ENCODE measurements at regions not wholly inside any gene's neighbourhood (a gene's known extent, or its start where the extent isn't known, plus 50 kb on each side); places are given as distances from the start of the nearest gene placed in this dataset.

DNA sequence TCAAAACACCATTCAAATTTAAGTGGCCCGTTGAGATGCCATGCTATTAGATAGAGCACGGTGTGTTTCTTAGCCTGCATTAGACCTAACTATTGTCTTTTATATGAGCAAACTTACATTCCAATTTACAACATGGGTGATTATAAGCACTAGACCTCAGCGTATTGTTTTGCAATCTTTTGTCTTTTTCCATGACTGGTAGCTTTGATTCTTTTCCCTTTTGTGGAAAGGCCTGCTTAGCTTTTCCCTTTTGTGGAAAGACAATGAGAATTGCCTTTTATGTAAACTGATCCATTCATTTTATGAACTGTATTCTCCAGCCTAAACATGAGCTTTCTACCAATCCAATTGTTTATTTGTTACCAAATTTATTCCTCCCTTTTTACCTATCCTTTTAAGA lies 823.1 kb downstream of the CCSER2 start:
- no peak for DNase-seq

DNA sequence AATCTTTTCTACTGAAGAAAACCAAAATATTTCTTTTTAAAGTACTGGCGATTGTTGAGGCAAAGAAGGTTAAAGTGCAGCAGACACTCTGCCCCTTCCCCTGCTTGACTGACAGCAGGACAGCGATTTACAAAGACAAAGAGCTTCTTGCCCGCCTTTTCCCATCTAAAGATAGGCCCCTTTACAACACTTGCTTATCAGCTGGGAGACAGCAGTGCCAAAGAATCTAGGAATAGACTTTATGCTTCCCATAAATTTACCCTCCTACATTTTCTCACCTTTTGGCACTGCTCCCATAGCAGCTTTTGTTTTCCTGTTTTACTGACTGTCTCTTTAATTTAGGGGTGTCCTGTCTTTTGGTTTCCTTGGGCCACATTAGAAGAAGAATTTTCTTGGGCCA lies 824.1 kb downstream of the CCSER2 start:
- DNase-seq, result no peak

DNA sequence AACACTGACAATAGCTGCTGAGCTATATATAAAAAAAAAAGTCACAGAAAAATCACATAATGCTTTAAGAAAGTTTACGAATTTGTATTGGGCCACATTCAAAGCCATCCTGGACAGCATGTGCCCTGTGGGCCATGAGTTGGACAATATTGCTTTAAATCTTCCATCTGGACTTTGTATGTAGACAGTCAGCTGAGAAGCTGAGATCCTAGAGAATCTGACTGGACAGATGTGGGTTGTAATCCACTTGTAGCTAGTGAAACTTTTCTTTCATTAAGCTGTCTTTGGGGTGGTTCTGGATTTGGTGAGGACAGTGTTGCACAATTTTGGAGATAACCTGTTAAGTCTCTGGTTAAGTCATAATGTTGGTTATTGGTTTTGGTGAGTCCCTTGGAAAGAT lies 824.5 kb downstream of the CCSER2 start:
- DNase-seq, result no peak

DNA sequence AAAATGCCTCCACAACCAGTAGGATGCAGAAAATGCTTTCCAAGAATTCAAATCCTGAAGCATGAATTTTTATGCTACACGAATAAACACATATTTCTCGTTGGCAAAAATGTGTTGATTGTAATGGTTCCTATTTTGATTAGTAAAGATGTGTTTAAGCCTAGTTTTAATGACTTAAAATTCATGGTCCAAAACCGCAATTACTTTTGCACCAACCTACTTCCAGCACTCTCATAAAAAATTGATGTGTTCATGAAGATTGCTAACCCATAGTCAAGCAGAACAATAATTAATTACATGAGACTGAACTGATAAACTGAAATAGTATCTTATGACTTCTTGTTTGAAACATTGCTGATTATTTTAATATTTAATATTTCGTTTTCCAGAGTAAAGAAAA lies 828.8 kb downstream of the CCSER2 start:
- DNase-seq, result no peak

DNA sequence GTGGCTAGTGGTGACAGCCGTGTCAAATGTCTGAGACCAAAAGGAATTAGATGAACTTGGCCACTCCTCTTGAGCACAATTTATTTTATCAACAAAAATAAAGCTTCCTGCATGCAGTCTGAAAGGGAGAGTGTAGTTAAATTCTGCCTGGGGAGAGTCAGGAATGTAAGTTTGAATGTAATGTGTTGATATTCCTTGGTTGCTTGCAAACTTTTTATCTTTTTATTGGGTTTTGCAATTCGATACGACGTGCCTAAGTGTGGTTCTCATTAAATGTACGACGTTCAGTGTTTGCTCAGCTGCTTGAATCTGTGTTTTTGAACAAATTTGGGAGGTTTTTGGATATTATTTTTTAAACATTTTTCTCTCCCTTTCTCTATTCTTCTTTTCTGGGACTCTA lies 839.9 kb downstream of the CCSER2 start:
- no peak for DNase-seq

DNA sequence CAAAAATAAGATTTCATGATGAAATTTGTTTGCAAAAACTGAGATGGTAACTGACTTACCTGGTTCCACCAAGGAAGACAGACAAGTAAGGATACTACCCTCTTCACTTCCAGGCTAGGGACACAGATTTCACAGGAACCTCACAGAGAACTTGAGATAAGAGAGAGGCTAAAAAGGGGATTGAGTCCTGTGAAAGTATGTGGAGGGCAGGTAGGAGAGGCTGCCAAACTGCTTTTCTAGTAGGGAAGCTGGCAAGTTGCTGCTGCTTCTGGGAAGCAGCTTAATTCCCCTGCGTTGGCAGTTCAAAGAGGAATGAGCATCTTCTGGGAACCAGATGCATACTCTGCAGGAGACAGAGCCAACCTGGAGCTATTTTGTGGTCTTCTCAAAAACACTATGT lies 841.6 kb downstream of the CCSER2 start:
- no peak for DNase-seq

DNA sequence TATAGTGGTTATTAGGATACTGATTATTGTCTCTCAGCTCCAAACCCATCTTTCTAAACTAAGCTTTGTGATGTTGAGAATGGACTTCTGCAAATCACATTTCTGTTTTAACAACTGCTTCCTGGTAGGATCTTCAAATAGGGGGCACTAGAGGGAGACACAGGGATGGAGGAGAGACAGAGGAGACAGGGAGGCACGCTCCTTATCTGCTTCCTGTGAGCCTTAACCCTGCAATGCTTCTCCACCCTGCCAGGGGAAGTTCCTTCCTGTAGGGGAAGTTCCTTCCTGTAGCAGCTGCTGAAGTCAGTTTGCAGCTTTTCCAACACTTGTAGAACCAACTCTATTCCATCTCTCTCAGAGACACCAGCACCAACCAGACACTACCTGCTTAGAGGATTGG lies 847.2 kb downstream of the CCSER2 start:
- no peak for DNase-seq

DNA sequence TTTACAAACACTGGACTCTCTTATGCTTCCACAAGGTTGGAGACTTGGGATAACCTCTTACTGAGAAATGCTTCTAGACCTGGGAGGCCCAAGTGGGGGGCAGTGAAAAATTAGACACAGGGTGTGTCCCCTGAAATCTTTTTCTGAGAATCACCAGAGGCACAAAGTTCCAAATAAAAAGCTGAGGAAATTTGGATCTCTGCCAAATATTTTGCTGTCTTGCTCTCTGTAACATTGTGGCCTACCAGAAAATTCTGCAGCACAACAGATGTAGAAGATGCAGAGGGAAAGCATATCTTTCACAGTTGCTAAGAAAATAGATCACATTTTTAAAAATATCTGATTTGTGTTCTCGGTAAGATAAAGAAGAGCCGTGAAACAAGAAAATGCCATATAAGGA lies 849.4 kb downstream of the CCSER2 start:
- DNase-seq, result no peak

DNA sequence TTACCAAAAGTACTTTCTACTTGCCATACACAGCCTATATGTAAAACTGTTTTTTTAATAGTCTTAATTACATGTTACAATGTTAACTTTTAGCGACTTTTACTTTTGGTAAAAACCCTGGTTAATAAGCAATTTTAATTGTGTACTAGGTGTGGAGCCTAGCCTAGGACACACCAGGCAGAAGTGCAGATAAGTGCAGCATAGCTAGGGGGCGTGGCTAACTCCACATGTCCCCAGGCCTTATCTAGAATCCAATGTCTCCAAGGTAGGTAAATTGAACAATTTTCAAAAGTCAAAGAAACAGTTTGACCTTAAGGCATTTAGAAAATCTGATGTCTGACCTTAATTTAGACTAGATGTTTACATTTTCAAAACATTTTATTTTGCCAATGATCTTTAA lies 858.7 kb downstream of the CCSER2 start:
- DNase-seq, result no peak

DNA sequence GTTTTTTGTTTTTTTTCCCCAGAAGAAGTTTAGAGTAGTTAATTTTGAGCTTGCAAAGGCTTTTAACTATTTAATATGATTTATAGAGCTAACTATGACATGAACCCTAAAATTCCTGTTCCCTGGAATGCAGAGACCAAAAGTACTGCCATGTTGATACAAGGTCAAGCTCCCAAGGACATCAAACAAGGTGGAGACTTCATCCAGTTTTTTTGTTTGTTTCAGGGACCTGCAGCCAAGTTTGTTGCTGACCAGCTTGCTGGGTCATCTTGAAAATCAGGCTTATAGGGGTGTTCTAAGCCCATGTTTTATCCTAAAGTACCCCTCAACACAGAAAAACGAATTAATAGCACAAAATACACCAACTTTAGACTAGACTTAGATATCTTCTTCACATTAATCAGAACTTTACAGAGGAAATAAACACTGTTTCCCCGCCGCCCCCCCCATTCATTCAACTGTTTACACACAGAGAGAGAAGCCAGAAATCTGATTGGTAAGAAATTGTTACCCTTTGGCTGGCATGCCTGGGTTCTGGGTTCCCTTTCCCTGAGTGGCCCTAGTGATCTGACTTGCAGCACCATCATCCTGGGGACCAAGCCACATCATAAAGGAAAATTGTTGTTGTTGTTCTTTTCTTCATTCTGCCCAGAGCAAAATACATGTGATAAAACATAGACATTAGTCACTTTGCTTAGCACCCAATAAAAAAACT lies 860.5 kb downstream of the CCSER2 start:
- DNase-seq, result no peak

DNA sequence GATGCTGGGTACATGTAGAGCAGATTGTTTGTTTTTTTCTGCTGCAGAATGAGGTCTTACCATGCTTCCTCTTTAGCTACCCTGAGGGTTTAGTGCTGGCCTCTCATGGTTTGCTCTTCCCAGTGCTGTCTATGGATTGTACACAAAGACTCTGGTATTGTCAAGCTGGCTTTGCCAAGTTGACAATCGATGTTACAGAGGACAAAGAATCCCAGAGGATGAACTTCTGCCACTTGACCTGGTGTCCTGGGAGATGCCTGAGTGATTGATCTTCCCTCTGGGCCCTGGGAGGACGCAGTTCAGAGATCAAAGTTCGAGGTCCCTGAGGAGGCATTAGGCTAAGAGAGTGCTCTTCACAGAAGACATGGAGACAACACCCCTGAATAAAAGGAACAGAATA lies 865.4 kb downstream of the CCSER2 start:
- no peak for DNase-seq

DNA sequence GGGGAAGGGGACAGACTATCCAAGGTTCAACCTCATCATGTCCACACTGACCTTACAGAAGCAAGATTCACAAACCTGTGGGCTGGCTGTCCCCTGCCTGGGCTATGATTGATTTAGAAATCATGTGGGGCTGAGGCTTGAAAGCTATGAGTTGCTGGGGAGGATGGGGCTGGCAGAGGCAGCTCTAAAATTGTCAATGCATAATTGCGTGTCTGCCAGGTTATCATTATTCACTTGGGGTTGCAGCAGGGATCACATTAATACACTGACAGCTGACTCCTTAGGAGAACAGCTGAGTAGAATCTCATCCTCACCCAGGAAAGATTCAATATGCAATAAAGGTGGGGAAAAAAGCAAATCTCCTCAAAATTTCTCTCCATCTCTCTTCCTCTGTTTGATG lies 866.3 kb downstream of the CCSER2 start:
- no peak for DNase-seq

DNA sequence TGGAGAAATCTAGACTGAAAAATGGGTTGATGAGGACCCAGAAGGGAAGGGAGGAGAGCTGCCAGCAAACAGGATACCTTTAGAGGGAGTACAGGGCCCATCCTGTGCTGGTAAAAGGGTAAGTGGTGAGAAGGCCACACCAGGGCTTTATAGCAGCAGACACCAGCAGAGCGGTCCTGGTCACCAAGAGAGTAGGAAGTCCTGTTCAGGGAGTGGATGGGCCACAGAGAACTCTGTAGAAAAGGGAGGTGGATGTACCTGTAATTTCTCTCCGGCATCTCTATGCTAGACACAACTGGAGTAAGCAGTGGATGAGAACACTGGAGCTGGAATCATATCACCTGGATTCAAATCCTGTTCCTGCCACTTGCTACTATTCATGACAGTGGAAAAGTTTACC lies 867.2 kb downstream of the CCSER2 start:
- DNase-seq, result no peak

DNA sequence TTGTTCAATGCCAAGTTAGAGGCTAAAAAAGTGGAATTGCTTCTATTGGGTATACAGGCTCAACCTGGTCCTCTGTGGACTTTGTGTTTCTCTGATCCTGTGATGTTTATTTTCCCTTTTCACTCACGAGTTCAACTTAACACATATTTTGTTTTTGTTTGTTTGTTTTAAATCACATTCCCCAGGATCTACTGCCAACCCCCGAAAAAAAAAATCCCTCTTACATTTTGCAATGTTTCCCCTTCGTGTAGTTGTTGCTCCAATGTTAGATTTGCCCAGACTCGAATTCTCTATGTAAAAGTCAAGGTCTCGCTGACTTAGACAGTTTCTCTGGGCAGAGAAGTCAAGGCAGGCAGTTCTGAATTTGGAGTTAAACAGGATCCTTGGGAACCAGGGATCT lies 876.4 kb downstream of the CCSER2 start:
- DNase-seq, result no peak

DNA sequence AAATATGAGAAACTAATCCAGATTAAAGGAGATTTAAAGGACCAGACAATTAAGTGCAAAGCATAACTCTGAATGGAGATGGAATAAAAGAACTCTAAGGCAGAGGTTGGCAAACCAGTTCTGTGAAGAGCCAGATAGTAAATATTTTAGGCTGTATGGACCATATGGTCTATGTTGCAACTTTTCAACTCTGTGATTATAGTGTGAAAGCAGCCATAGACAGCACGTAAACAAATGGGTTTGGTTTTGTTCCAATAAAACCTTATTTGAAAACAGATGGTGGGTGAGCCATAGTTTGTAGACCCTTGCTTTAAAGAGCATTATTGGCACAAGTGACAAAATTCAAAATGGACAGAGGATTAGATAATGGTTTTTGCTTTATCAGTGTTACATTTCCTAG lies 884.1 kb downstream of the CCSER2 start:
- DNase-seq, result no peak

DNA sequence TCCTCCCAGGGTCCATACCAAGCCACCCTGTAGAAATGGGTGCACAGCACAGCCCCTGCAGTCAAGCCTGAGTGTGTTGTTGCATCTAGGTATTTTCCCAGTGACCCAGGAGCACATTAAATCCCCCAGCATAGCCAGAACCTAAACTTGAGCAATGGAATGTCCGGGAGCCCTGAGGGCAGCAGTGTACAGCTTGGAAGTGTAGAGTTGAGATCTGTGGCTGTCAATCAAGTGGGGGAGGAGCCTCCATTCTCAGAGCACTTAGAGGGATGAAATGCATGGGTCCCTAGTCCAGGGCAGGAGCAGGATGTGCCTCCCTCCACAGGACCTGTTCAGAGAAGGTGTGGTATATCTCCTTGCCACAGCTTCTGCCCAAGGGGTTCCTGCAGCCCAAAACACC lies 885.1 kb downstream of the CCSER2 start:
- DNase-seq, result no peak

DNA sequence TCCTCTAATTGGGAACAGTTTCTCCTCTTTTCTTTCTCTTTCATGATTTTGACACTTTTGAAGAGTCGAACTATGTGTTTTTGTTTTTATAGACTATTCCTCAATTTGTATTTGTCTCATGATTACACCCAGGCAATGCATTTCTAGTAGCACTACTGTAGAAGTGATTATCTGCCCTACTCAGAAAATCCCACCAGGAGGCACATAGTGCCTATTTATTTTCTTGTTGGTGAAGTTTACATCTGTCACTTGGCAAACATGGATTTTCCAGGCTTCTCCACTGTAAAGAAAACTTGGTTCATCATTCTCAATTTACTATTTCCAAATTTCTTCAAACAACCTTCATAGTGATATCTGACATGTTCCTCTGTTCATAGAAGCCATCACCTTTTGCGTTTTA lies 893.9 kb downstream of the CCSER2 start:
- DNase-seq, result no peak

DNA sequence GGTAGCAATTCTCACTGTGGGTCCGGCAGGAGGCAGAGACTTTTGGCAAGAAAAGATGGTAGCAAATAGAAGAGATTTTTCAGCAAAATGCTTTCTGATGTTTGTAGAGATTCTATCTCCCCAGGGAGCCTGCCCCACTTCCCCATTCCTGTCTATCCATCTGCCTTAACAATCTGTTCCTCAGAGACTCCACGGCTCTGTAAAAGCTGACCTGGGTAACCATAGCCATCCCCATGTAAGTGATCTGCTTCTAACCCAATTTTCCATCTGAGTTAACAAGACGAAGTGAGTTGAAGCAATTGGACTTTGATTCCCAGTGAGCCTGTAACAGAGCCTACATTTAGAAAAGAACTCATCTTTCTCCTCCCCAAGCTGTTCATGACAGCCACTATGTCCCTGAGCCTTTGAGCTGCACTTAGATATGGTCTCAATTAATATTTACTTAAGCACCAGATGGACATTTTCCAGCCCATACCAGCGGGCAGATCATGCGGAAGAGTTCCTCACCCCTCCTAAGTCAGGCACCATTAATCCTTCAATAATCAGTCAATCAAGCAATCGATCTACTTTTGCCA lies 896.1 kb downstream of the CCSER2 start:
- no peak for DNase-seq

DNA sequence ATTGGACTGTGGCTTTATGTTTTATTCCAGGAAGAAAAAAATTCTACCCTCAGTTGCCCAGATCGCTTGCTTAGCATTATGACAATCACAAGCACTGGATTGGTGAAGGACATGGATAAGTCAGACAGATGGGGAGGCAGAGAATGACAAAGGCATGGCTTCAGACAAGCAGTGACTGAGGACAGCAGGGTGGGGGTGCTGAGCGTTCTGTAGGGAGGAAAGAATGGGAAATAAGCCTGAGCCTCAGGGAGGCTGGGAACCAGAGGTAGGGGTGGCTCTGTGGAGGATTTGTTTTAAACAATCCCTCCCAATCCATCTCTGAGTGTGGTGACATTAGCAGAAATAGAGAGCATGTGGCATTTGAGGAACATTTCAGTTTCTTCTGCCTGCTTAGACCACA lies 896.9 kb downstream of the CCSER2 start:
- DNase-seq, result no peak

DNA sequence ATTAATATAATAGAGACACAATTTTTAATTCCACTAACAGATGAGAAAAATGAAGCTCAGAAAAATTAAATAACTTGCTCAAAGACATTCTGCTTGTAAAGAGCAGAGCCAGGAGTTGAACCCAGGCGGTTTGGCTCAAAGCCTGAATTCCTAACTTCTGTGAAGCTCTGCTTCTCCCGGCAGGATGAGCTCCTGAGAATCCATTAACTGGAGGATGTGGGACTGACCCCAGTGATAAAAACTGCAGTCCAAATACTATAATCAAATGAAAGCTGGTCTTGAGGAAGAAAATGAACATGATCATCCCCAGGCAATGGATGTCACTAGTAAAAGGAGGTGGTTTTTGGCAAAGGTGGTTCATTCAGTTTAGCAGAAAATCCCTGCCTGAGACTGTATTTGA lies 898.2 kb downstream of the CCSER2 start:
- no peak for DNase-seq

DNA sequence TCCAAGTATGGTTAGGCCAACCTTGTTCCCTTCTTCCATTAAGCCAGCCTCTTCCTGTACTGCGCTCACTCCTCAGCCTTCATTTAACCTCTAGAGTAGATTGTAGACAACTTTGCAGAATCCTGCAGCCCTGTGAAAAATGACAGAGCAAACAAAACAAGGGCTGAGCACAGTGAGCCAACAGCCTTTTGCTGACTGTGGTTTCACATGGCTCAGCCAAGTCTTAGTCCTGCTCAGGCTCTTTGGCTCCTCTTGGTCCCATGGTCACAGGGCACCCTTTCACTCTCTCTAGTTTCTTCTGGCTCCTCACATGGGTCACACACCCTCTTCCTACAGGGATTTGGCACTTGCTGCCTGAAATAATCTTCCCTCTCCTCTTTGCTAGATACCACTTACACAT lies 900.3 kb downstream of the CCSER2 start:
- no peak for DNase-seq

DNA sequence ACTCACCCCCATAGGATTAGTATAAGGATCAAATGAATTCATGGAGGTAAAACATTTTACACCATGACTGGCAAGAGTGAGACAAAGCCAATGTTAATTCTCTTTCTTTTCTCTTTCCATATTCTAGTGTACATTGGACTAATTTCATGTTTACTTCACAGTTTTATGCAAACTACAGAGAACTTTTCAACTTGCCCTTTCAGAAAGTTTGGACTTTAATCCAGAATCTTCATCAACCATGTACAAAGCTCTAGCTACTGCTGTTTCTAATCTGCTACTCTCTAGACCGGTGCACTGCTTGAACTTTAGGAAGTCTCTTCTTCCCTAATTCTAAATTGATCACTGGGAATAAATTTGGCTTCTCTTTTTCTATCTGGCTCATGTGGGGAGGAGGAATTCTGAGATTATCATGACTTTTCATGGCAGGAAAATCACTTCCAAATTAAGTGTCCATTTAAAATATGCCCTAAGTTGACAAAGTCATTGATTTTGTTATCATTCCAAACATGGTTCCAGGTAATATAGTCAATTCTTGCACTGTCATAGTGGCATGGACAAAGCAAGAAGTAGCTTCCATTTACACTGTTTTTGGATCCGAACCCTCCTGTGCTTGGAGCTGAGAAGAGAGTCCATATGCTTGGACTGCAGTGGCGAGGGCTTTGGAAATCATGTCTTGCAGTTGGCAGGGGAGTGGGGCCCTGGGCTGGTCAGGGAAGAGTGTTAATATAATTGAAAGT lies 903.3 kb downstream of the CCSER2 start:
- DNase-seq, result no peak

DNA sequence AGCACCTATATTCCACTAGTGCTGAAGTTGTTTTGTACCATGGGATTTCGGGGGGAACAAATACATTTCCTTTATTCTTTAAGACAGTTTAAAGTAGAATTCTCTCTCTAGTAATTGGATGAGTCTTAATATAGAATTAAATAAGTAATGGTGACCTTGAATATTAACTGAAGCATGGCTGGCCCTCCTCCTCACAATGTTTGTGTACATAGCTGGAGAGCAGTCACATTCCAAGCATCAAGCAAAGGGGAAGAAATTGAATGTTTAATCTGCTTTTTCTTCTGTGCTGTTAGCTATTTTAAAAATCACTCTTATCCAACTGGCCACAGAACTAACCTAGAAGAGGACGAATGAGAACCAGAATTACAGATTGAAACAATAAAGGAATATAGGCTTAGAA lies 906.9 kb downstream of the CCSER2 start:
- no peak for DNase-seq

DNA sequence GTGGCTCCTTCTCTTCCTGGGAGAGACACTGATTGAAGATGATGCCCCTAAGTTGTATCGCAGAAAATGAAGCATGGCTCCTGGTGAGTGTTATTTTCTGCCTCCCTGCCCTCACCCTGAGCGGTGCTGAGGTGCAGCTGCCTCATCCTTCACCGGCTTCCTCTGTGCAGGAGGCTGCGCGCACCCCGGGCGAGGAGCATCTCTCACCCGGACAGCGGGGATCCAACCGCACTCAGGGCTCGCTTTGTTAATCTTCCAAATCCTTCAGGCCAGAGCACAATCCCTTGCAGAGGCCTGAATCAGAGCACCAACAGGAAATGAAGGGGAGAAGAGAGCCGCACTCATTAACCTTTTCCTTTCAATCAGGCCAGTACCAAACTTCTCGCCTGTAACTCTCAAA lies 910.3 kb downstream of the CCSER2 start:
- no peak for DNase-seq

DNA sequence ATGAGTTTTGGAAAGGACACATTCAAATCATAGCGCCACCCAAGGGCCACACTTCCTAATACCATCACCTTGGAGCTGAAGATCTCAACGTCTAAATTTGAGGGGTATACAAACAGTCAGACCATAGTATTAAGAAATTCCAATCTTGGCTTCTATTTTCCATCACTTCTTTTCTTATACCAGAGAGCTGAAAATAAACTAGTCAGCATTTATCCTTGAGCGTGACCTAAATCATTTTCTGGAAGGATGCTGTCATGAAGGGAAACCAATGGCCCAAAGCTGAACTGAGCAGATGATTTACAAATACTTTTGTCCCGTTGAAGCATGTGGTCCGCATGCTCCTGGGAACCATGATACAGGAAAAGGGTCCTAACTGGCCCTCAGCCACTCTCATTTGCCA lies 921.9 kb downstream of the CCSER2 start:
- no peak for DNase-seq

Measured in activated CD4-positive, alpha-beta T cell treated with anti-CD3 and anti-CD28 coated beads, Interleukin-2, Interleukin-6, amounts not matched to agents 100 ng/mL and 50 ng/mL, durations not matched to agents 16 hours and 8 hours (primary cell).